ENCODE measurements at regions not wholly inside any gene's neighbourhood (a gene's known extent, or its start where the extent isn't known, plus 50 kb on each side); places are given as distances from the start of the nearest gene placed in this dataset.

- TF ChIP-seq GATA3 (IDR thresholded peaks at IDR 0.05; ENCODE audit: low read depth, low read length) (no peak), GATA2 (IDR thresholded peaks at IDR 0.05; ENCODE audit: low read depth, low read length) (no peak)
Observed at GRCh38 chr16:52234626-52235025, 312.3 kb downstream of the TOX3 start.

- no peak for TF ChIP-seq GATA3 (IDR thresholded peaks at IDR 0.05; ENCODE audit: low read depth, low read length)
- no peak for TF ChIP-seq GATA2 (IDR thresholded peaks at IDR 0.05; ENCODE audit: low read depth, low read length)
Observed at GRCh38 chr16:52229471-52229870, 317.5 kb downstream of the TOX3 start.

GRCh38 chr16:52227851-52228250 is 319.1 kb downstream of the TOX3 start:
- TF ChIP-seq GATA3 (IDR thresholded peaks at IDR 0.05; ENCODE audit: low read depth, low read length) = no peak
- no peak for TF ChIP-seq GATA2 (IDR thresholded peaks at IDR 0.05; ENCODE audit: low read depth, low read length)

- TF ChIP-seq GATA3 (IDR thresholded peaks at IDR 0.05; ENCODE audit: low read depth, low read length) (no peak), GATA2 (IDR thresholded peaks at IDR 0.05; ENCODE audit: low read depth, low read length) (no peak)
Observed at GRCh38 chr16:52212841-52213240, 334.1 kb downstream of the TOX3 start.

GRCh38 chr16:52209227-52209626 is 337.7 kb downstream of the TOX3 start:
- TF ChIP-seq GATA2 (IDR thresholded peaks at IDR 0.05; ENCODE audit: low read depth, low read length) (no peak), GATA3 (IDR thresholded peaks at IDR 0.05; ENCODE audit: low read depth, low read length) (no peak)

GRCh38 chr16:52203096-52203495 is 343.8 kb downstream of the TOX3 start:
- TF ChIP-seq GATA2 (IDR thresholded peaks at IDR 0.05; ENCODE audit: low read depth, low read length) (no peak), GATA3 (IDR thresholded peaks at IDR 0.05; ENCODE audit: low read depth, low read length) (no peak)

GRCh38 chr16:52193441-52193840 is 353.5 kb downstream of the TOX3 start:
- no peak for TF ChIP-seq GATA2 (IDR thresholded peaks at IDR 0.05; ENCODE audit: low read depth, low read length)
- no peak for TF ChIP-seq GATA3 (IDR thresholded peaks at IDR 0.05; ENCODE audit: low read depth, low read length)

GRCh38 chr16:52191531-52192134 is 355.3 kb downstream of the TOX3 start:
- no peak for TF ChIP-seq GATA3 (IDR thresholded peaks at IDR 0.05; ENCODE audit: low read depth, low read length)

GRCh38 chr16:52184336-52184735 is 362.6 kb downstream of the TOX3 start:
- TF ChIP-seq GATA3 (IDR thresholded peaks at IDR 0.05; ENCODE audit: low read depth, low read length) (no peak), GATA2 (IDR thresholded peaks at IDR 0.05; ENCODE audit: low read depth, low read length) (no peak)

GRCh38 chr16:52182840-52183239 is 364.1 kb downstream of the TOX3 start:
- TF ChIP-seq GATA2 (IDR thresholded peaks at IDR 0.05; ENCODE audit: low read depth, low read length) = no peak
- no peak for TF ChIP-seq GATA3 (IDR thresholded peaks at IDR 0.05; ENCODE audit: low read depth, low read length)

GRCh38 chr16:52174168-52174567 is 372.8 kb downstream of the TOX3 start:
- TF ChIP-seq GATA3 (IDR thresholded peaks at IDR 0.05; ENCODE audit: low read depth, low read length) = no peak
- no peak for TF ChIP-seq GATA2 (IDR thresholded peaks at IDR 0.05; ENCODE audit: low read depth, low read length)

GRCh38 chr16:52171481-52171880 is 375.5 kb downstream of the TOX3 start:
- TF ChIP-seq GATA2 (IDR thresholded peaks at IDR 0.05; ENCODE audit: low read depth, low read length) (no peak), GATA3 (IDR thresholded peaks at IDR 0.05; ENCODE audit: low read depth, low read length) (no peak)

GRCh38 chr16:52167328-52167727 is 379.6 kb downstream of the TOX3 start:
- TF ChIP-seq GATA3 (IDR thresholded peaks at IDR 0.05; ENCODE audit: low read depth, low read length) = no peak
- TF ChIP-seq GATA2 (IDR thresholded peaks at IDR 0.05; ENCODE audit: low read depth, low read length) = no peak

- TF ChIP-seq GATA2 (IDR thresholded peaks at IDR 0.05; ENCODE audit: low read depth, low read length) = no peak
- no peak for TF ChIP-seq GATA3 (IDR thresholded peaks at IDR 0.05; ENCODE audit: low read depth, low read length)
Observed at GRCh38 chr16:52165961-52166360, 381.0 kb downstream of the TOX3 start.

- TF ChIP-seq GATA2 (IDR thresholded peaks at IDR 0.05; ENCODE audit: low read depth, low read length) (no peak), GATA3 (IDR thresholded peaks at IDR 0.05; ENCODE audit: low read depth, low read length) (no peak)
Observed at GRCh38 chr16:52149003-52149402, 397.9 kb downstream of the TOX3 start.

GRCh38 chr16:52141871-52142270 is 405.1 kb downstream of the TOX3 start:
- TF ChIP-seq GATA2 (IDR thresholded peaks at IDR 0.05; ENCODE audit: low read depth, low read length) (no peak), GATA3 (IDR thresholded peaks at IDR 0.05; ENCODE audit: low read depth, low read length) (no peak)

Measured in SH-SY5Y (cell line).